ENCODE measurements at regions not wholly inside any gene's neighbourhood (a gene's known extent, or its start where the extent isn't known, plus 50 kb on each side); places are given as distances from the start of the nearest gene placed in this dataset.

- no peak for TF ChIP-seq EGR1 (IDR thresholded peaks at IDR 0.05; ENCODE audit: borderline replicate concordance in 1 of 2, low read depth in 2 of 2, low read length in 2 of 2)
- TF ChIP-seq JUNB (IDR thresholded peaks at IDR 0.05) = no peak
- no peak for TF ChIP-seq MEF2B (IDR thresholded peaks at IDR 0.05; ENCODE audit: partially characterized antibody, poor library complexity, severe bottlenecking)
- no peak for TF ChIP-seq SREBF2 (IDR thresholded peaks at IDR 0.05; ENCODE audit: low read length)
Observed at GRCh38 chr18:30862900-30863299, 179.6 kb downstream of the DSC3 start (continued).

GRCh38 chr18:30860741-30861140 lies 181.8 kb downstream of the DSC3 start:
- 0% methylated on average over 3 of the region's 3 CpGs for WGBS (ENCODE audit: insufficient coverage, insufficient replicate concordance, low lambda C conversion rate, missing lambda C conversion rate)
- RAD21 ChIA-PET (ENCODE audit: unreplicated experiment) = no interaction called here
- FAIRE-seq = no peak

More at GRCh38 chr18:30860741-30861140, 181.8 kb downstream of the DSC3 start:
- ATAC-seq = no peak
- Histone ChIP-seq H3K9ac (ENCODE audit: control insufficient read depth, insufficient read depth, low read length) (no peak overlapping the region), H3K4me1 (ENCODE audit: control insufficient read depth, insufficient read depth, low read length) (no peaks in the 10 kb centered on the region), H4K20me1 (ENCODE audit: control insufficient read depth, insufficient read depth) (no peaks in the 10 kb centered on the region), H3K79me2 (ENCODE audit: control insufficient read depth, insufficient read depth, low read length) (no peaks in the 10 kb centered on the region), H3K36me3 (ENCODE audit: control insufficient read depth in 2 of 2, insufficient read depth in 2 of 2, low read length in 1 of 2) (no peaks in the 10 kb centered on the region), H2AFZ (ENCODE audit: control insufficient read depth, low read depth, low read length) (no peak overlapping the region), H3K9me3 (replicated peaks; ENCODE audit: control insufficient read depth, insufficient read depth, low read length) (no peaks in the 10 kb centered on the region), H3K27ac (ENCODE audit: control insufficient read depth, insufficient read depth) (no peak overlapping the region), H3K4me2 (ENCODE audit: control insufficient read depth, insufficient read depth) (no peak overlapping the region), H3K27me3 (replicated peaks in 1 of 2; ENCODE audit: control insufficient read depth in 2 of 2, insufficient read depth in 2 of 2, low read length in 1 of 2) (no peaks in the 10 kb centered on the region), H3K4me3 (no peak overlapping the region)
- CTCF ChIA-PET = no interaction called here
- no peak for DNase-seq (ENCODE audit: low read depth, low spot score)
- BruUV-seq (replicated peaks) = no TSS peak
- POLR2A ChIA-PET = no interaction called here
- SMC1A ChIA-PET (ENCODE audit: uncharacterized antibody, unreplicated experiment) = interaction anchor here (0.6 kb wide), 1 partner anchor 208 kb away, joined by 3 read pairs; no protein-coding TSS in a partner anchor
- intact Hi-C loops (cut with micrococcal nuclease; ENCODE audit: unreplicated experiment) (no loop called here), in situ Hi-C loops (cut with MboI) (no loop called here)
- TF ChIP-seq CREM (IDR thresholded peaks at IDR 0.05; ENCODE audit: low read depth) (no peak), IRF5 (IDR thresholded peaks at IDR 0.05; ENCODE audit: borderline replicate concordance) (no peak)
